Fibroblast of skin of right quadriceps (primary cell): ENCODE measurements at regions not wholly inside any gene's neighbourhood (a gene's known extent, or its start where the extent isn't known, plus 50 kb on each side); places are given as distances from the start of the nearest gene placed in this dataset.

Experiments
- DNase-seq: peaks from one replicate; pipeline ENCODE4 v3.0.0-alpha.2; 2013

- DNase-seq = no peak
Observed at GRCh38 chr16:85353013-85353412, 240.7 kb upstream of the CIBAR2 start.

- DNase-seq = no peak
Observed at GRCh38 chr16:85353839-85354685, 241.8 kb upstream of the CIBAR2 start.

GRCh38 chr16:85354686-85355514 lies 242.6 kb upstream of the CIBAR2 start:
- peak; percentile 100 for DNase-seq

DNA sequence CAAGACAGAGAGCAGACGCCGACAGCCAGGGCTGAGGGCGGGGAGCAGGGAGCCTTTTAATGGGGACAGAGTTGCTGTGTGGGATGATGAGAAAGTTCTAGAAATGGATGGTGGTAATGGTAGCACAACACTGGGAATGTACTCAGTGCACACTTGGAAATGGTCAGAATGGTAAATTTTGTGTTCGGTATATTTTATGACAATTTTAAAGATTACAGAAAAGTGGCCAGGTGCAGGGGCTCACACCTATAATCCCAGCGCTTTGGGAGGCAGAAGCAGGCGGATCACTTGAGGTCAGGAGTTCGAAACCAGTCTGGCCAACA lies 243.2 kb upstream of the CIBAR2 start:
- no peak for DNase-seq

GRCh38 chr16:85356157-85356556 lies 243.9 kb upstream of the CIBAR2 start:
- no peak for DNase-seq

DNA sequence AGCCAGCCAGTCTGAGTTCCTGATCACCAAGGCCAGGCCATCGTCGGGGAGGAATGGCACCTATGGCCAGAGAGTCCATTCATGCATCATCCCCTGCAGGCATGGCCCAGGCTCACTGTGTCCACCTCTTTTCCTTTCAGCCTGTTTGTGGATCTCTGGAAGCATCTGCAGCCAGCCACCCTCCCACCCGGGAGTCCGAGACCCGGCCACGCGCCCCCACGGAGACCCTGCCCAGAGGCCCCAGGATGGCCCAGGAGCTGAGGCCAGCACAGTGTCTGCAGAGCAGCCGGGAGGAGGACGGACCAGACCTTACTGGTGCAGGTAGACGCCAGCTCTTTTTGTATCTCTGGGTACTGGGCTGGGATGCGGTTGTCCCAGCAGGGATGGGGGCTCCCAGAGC lies 245.1 kb upstream of the CIBAR2 start:
- no peak for DNase-seq

DNA sequence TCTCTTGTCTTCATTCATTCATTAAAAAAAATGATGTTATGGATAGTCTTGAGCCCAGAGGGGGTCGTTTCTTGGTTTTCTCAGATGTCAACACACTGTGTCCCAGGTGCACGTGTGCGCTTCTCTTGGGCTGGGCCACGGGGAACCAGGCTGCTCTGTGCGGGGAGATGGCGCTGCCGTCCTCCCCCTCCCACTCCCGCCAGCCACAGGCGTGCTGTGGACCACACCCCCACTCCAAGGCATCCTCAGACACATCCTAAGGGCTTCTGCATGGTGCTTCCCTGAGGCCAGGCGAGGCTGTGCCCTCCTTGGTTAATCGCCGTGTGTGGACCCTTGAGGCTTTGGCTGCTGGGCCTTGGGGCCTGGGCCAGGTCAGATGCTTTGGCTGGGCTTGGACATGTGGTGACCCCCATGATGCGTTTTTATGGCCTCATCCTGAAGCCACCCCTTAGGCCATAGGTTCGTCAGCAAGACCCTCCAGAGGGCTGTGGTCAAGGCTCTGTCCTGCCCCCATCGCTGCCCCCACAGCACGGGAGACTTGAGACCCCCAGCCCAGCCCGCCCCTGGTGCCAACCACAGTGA lies 245.7 kb upstream of the CIBAR2 start:
- no peak for DNase-seq

DNA sequence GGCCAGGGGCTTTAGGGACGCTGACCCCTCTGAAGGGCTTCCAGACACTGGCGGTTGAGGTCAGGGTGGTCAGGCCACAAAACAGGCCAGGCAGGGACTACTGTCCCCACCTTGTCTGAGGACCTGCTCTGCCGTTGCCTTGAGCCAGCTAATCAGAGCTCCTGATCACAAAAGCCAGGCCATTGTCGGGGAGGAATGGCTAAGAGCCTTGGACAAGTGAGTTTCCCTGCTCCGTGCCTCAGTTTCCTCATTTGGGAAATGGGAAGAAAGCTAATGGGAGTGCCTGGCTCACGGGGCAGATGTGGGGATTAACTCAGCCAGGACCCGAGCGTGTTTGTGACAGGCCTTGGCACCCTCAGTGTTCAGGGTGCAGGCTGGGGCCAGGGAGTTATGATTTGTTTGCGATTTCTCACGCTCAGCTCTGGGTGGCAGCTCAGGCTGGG lies 246.5 kb upstream of the CIBAR2 start:
- no peak for DNase-seq

GRCh38 chr16:85359147-85359822 lies 247.0 kb upstream of the CIBAR2 start:
- DNase-seq = peak; percentile 26

- no peak for DNase-seq
Observed at GRCh38 chr16:85360323-85361277, 248.3 kb upstream of the CIBAR2 start.

- DNase-seq = no peak
Observed at GRCh38 chr16:85361441-85362118, 249.3 kb upstream of the CIBAR2 start.

GRCh38 chr16:85362443-85362842 lies 250.2 kb upstream of the CIBAR2 start:
- DNase-seq = no peak

GRCh38 chr16:85363427-85363826 lies 249.7 kb upstream of the GSE1 start:
- no peak for DNase-seq

GRCh38 chr16:85363881-85364280 lies 249.2 kb upstream of the GSE1 start:
- peak; percentile 97 for DNase-seq

DNA sequence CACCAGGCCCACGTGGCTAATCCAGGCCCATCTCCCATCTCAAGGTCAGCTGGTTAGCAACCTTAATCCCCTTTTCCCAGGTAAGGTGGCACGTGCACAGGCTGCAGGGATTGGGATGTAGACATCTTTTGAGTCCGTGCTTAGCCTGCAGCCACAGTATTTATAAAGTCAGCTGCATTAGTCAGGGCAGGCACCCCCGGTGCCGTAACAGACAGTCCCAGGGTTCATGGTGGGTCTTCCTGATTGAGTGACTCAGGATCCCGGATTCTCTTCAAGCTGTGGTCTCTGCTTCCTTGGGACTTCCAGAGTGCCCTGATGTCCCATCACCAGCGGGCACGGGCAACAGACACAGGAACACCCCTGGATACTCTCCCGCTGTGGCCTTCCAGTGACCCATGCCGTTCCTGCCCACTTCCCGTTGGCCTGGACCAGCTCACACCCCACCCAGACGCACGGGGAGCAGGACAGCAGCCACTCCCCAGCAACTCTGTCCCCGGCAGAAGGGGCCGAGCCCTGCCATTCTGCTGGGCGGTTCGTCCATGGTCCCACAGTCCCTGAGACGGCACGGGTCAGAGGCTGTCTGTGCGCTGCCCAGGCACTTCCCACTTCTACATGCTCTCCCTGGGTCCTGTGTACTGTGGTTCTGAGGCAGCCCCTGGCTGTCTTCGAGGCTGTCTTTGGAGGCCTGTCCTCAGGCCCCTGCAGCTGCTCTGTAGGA lies 248.6 kb upstream of the GSE1 start:
- peak; percentile 61 for DNase-seq

DNA sequence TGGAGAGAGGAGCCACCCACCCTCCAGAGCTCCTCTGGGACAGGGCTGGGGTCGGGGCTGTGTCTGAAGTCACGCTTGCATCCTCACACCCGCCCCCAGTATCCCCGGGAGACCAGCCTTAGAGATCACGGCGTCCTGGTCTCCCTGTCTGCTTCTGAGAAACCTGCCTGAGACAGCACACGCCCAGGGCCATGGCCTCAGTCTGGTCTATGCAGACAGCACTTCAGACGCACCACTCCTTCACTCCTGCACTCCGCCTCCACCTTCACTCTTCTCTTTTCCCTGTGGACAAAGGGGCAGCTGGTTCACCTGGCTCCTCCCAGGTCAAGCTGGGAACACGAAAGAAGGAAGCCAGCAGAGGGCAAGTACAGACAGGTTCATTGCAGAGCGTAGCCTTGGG lies 248.0 kb upstream of the GSE1 start:
- no peak for DNase-seq

DNA sequence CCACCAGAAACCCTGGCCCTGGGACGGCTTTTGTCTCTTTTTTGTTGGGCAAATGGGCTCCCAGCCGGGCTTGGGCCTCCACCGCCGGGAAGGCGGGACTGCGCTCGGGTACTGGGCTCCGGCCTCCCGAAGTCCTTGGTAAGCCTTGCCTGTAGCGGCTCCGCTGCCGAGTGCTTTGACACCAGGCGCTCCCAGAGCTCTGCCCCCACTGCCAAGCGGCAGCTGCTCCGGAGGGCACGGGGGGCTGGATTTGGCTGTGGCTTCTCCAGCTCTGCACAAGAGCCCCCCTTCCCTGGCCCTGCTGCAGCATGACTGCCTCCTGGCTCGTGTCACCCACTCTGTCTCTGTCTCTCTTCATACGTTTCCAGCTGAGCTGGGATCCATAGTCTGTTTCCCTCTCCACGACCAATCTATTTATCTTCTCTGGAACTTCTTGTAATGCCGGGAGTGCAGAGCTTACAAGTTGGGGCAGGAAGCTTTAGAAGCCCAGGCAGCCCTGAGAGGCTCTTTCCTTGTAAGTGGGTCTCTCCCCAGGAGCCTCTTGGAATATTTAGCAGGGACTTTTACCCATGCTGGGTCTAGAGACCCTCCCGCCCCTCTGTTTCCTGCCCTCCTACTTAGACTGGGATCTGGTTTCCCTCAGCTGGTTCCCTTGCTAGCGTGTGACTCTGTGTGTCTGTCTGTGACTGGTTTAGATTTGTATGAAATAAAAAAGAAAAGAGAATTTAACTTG lies 246.9 kb upstream of the GSE1 start:
- DNase-seq = no peak

GRCh38 chr16:85367485-85367884 lies 245.6 kb upstream of the GSE1 start:
- DNase-seq = no peak

GRCh38 chr16:85369060-85369459 lies 244.1 kb upstream of the GSE1 start:
- DNase-seq = no peak
